ENCODE measurements at regions not wholly inside any gene's neighbourhood (a gene's known extent, or its start where the extent isn't known, plus 50 kb on each side); places are given as distances from the start of the nearest gene placed in this dataset.

GRCh38 chr13:73368608-73369007 lies 309.8 kb downstream of the KLF5 start:
- no peak for TF ChIP-seq POLR2AphosphoS5 (IDR thresholded peaks at IDR 0.05; ENCODE audit: low read depth, low read length)
- no peak for TF ChIP-seq TAF1 (IDR thresholded peaks at IDR 0.05; ENCODE audit: borderline replicate concordance, insufficient read depth, low read length)
- no peak for TF ChIP-seq REST (IDR thresholded peaks at IDR 0.05; ENCODE audit: insufficient read depth in 1 of 2, low read depth in 2 of 2, low read length in 2 of 2)

Data from PFSK-1 (cell line).